ENCODE measurements at regions not wholly inside any gene's neighbourhood (a gene's known extent, or its start where the extent isn't known, plus 50 kb on each side); places are given as distances from the start of the nearest gene placed in this dataset.

DNA sequence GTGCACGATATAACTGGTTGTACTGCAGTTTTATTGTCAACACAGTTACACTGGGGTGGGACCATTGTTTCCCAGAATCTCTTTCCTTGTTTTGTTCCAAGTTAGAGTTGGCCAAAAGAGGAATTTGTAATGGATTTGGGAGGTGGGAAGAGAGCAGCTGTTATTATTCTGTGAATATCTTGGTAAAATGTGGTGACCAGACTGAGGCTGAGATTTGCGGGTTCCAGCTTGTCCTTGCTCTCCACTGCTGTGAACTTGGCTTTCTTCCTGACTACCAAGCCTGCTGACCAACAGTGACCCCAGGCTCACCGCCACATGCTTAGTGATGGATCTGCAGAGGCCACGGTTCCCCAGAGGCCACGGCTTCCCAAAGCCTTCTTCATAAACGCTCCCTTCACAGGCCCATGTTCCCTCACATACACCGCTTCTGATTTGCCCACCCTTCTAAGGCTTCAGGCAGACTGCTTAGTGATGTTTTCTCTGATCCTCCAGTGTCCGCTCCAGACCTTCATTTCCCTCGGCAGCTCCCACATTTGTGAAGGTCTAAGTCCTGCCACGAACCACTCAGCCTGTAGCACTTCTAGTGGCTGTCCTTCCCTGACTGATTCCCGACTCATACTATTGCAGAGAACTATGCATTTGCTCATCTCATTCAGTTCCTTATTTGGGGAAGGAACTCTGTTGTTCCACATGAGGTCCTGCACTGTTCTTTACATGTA is 525.5 kb upstream of the RGMA start:
- DNase-seq = no peak

DNA sequence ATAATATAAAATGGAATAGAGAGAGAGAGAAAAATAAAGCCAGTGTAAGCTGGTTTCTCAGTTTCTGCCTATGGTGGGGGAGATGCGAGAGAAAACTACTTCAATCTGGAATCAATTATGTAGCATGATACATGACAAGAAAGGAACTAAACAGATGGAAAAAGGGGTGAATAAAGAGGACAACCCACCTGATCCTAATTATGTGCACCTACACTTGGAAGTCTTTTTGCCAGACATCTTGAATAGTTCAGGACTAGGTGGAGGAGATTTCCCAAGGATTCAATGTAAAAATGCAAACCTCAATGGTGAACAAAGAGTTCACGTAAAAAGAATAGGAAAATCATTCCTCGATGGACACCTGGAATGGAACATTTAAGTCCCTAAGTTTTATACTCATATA is 524.4 kb upstream of the RGMA start:
- DNase-seq = no peak

DNA sequence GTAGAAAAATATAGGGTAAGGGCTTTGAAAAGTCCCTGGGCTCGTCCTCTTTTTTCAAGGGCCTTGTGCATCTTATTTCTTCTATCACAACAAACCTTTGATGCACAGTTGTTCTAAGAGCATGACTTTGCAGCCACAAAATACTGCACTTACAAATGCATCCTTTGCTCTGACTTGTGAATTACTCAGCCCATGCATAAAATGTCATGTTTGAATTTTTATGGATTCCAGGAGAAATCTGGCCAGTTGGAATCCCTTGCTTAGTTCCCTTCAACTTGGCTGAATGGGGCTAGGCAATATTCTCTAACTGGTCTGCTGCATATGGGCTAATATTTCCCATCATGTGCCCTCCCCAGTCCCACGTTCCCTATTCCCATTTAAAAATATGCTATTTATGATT is 523.9 kb upstream of the RGMA start:
- DNase-seq = no peak

GRCh38 chr15:93610944-93611343 is 521.9 kb upstream of the RGMA start:
- DNase-seq = no peak

DNA sequence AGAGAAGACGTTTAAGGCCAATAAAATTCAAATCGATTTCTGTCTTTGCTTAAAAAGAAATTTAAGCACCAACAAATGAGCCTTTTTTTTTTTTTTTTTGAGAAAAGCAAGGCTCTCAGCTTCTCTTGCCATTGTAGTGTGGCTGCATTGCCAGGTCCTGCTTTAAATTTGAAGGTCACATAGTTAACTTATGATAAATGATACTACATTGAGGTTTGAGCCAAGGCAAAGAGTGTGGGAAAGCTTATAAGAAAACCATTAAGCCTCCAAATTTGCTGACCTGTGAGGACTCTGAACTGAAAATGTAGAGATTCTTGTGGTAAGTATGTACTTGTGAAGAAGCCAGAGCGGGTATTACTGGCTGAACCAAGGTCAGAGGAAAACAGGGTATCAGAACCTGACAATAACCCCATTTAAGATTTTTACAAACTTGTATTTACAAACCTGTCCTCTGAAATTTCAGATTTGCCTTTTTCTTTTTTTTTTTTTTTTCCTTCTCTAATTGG is 519.7 kb upstream of the RGMA start:
- no peak for DNase-seq

GRCh38 chr15:93603550-93603949 is 514.5 kb upstream of the RGMA start:
- DNase-seq = no peak

DNA sequence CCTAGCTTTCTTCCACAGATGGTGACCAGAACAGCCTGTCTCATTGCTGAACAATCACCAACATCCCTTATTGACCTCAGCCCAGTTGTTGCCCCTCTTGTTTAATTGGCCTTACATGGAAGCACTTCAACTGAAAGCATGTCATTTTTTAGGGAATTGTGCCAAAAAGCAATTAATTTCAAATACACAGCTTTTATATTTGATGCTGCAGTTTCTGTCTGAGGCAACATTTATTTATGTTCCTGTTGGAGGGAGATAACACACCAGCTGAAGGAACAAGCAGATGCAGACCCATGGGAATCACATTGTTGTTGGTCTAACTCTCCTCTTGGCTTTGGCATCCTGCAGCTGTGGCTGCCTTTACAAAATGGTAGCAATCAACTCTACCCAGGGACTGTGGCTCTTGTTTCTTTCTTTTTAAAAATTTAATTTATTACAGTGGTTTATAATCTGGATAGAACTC is 498.1 kb upstream of the RGMA start:
- no peak for DNase-seq

GRCh38 chr15:93585012-93585411 is 496.0 kb upstream of the RGMA start:
- no peak for DNase-seq

DNA sequence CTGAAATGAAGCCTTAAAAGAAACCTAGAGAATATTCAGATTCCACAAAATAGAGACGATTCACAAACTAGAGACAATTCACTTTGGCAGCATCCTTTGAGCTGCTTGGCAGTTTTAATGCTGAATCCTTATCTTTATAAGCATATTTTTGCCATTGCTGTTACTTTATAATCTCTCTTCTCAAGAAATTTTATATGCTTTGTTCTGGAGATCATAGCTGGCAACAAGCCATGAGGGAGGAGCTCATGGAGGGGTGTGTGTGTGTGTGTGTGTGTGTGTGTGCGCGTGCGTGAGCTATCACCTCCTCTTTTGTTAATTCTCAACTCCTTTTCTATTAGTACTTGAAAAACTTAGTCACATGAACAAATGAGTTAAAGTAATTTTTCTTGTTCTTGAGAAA is 495.0 kb upstream of the RGMA start:
- DNase-seq = no peak

DNA sequence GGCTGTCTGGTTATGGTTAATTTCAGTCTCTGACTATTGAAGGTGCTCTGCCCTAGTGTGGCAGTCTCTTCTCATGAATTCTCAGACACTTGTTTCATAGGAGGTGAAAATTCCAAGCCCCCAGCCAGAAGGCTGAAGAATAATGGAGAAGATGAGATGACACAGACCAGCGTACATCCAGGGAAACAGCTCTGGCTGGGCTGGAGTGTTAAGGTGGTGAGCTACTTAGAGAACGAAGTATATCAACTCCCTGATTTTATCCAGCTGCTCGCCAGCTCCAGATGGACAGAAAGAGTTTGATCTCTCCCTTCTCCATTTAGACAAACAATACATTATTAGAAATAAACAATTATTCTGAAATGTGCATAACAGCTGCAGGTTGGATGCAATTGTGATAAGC is 494.5 kb upstream of the RGMA start:
- no peak for DNase-seq

DNA sequence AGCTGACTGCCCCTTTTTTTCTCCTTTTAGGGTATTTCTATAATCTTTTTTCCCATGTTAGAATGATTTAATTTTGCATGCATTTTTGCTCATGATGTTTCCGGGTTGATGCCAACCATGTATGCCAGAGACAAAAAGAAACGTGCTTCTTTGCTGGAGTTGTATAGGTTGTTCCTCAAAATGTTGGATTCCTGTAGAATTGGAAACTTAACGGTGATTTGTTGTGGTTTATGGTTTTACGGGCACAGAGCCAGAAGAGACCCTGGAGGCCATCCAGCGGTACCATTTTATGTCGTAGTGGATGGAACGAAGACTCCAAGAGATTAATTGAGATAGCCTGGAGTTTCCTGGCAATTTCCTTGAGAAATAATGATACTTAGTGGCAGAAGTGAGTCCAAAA is 481.5 kb upstream of the RGMA start:
- DNase-seq = no peak

DNA sequence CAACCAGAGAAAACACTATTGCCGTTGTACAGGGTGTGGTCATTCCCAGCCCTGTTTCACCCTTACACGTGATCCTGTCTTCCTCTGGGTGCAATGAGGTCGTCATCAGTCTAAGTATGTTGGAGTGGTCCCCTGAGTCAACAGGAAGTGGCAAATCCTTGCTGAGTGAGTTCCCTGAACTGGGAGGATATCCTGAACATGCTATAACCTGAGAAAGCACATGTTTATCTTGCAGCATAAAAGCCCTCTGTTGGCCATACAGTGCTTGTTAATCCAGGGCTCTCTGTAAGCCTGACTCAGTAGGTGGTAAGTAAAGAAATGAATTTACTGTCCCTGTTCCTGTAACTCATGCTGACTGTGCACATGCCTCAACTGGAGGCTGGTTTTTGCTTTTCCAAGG is 477.8 kb upstream of the RGMA start:
- DNase-seq = no peak

GRCh38 chr15:93565201-93565600 is 476.2 kb upstream of the RGMA start:
- no peak for DNase-seq

GRCh38 chr15:93563218-93563617 is 474.2 kb upstream of the RGMA start:
- DNase-seq = no peak

DNA sequence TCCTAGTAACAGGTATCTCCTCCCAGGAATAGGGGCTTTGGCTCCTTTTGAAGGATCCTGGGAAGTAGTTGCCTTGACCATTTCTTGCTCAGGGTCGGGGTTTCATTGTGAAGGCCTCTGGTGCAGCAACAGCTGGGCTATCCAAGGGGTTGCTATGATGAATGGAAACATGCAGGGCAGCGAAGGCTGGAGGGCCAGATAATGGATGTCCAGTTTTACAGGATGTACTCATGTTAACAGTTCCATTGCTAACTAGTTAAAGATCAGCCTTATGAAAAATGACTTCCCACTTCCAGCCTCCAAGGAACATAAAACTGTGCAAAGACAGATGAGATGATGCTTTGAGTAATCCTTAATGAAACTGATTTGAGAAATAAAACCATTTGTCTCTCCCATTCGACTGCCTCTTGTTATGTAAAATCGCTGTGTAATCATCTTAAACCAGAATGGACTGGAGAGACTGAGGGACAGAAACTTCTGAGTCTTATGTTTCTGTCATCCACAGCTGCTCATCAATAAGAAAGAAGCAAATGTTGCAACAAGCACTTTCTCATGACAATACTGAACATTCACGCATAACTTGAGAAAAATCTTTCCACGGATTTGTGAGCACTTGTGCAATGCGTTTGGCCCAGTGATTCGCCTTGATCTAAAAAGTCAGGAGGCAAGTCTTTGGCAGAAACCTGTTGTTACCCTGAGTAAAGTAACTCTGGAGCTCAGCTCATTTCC is 473.5 kb upstream of the RGMA start:
- no peak for DNase-seq

- DNase-seq = no peak
These were observed 468.7 kb upstream of the RGMA start for GRCh38 chr15:93557696-93558095.

DNA sequence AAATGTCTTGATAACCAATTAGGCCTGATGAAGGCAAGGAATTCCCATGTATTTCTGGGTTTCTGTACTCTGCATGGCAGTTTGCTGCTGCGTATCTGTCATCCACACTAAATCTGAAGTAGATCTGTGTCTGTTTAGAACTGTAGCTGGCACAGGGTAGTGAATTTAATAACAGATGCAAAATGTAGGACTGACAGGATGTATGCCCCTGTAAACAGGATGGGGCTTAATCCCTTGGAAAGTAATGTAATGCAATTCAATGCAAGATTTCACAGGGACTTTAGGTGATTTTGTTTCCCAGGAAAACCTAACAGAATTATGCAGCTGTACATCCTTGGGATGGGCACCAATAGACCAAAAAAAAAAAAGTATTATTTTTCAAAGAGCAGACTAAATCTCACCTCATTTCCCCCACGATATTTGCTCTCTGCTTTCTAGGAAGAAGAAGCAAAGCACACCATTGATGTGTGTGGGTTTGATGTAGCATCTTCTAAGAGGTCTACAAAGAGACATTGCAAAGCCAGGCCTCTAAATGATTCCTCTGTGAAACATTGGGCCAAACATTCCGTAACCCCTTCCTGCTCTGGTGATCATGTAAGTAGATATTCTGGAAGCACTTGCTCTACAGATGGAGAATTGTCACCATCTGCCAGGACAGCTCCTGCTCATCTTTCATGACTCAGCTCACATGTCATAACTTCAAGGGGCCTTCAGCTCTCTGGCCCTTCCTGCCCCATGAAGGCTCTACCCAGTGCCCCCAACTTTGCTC is 464.3 kb upstream of the RGMA start:
- DNase-seq = no peak

DNA sequence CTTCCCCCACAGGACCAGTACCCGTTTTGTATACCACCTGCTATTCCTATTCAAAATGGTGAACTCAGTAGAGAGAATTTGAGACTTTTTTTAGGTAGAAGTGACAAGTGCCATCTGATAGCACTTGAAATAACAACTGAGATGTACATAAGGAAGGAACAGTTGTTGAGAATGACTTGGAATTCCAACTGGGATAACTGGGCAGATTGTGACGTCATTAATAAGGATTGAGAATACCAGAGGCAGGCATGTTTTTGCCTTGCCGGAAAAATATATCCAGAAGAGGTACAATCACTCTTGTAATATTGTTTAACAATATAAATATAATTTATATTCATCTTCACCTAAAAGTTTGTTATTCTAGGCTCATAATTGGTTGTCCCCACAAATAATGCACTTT is 454.1 kb upstream of the RGMA start:
- DNase-seq = no peak

- DNase-seq = no peak
These were observed 438.5 kb upstream of the RGMA start for GRCh38 chr15:93527374-93528050.

- no peak for DNase-seq
These were observed 435.4 kb upstream of the RGMA start for GRCh38 chr15:93524432-93524831.

DNA sequence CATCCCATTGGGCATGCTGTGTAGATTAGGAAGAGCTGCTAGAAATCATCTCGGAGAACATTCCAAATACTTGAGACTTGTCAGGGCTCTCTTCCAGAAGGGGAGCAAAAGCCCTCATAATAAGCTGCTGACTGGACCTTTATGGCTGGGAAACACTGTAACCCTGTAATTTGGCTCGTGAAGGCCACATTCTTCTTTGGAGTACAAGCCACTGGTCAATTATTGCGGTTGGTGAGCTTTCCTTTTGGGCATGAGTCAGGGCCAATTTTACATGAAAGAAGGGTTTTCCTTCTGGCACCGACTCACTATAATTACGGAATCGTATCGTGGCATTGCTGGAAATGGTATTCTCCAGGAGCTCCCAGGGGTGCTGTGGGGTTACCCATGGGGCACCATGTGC is 434.5 kb upstream of the RGMA start:
- DNase-seq = no peak

GRCh38 chr15:93520206-93520605 is 431.2 kb upstream of the RGMA start:
- no peak for DNase-seq

DNA sequence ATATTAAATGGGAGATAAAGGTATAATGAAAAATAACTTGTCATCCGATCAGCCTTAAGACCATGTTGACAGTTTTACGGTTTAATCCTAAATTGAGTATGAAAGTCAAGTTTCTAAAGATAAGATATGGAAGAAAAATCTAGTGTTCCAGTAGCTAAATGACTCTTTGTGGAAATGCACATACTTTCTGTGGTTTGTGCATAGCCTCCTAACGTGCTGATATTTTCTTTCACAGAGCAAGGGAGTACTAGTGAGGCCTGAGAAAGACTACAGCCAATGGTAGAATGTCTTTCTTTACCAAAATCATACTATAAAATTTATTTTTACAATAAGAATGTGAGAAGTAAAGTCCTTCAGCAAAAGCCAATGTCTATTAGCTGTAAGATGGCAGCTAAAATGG is 430.6 kb upstream of the RGMA start:
- no peak for DNase-seq
